Epidermal melanocyte (primary cell): ENCODE measurements at regions not wholly inside any gene's neighbourhood (a gene's known extent, or its start where the extent isn't known, plus 50 kb on each side); places are given as distances from the start of the nearest gene placed in this dataset.
"Not testable (repeated sequence)": the region's sequence is repeated elsewhere in the genome, so short reads cannot be mapped to it uniquely, and the experiment has no call there.

Source experiments
- DNase-seq: peaks from one replicate; pipeline ENCODE4 v3.0.0; 2011; ENCODE audit warnings: low spot score; ENCODE audit not compliant: insufficient read length

GRCh38 chr3:187540847-187541246, 129.3 kb downstream of the SST start:
- DNase-seq: no peak

- no peak for DNase-seq
These were observed 134.0 kb downstream of the SST start for GRCh38 chr3:187536185-187536584.

GRCh38 chr3:187533797-187534196, 136.4 kb downstream of the SST start:
- DNase-seq: no peak

- no peak for DNase-seq
These were observed 138.4 kb downstream of the SST start for GRCh38 chr3:187531831-187532230.

- no peak for DNase-seq
These were observed 147.3 kb downstream of the SST start for GRCh38 chr3:187522890-187523289.

DNA sequence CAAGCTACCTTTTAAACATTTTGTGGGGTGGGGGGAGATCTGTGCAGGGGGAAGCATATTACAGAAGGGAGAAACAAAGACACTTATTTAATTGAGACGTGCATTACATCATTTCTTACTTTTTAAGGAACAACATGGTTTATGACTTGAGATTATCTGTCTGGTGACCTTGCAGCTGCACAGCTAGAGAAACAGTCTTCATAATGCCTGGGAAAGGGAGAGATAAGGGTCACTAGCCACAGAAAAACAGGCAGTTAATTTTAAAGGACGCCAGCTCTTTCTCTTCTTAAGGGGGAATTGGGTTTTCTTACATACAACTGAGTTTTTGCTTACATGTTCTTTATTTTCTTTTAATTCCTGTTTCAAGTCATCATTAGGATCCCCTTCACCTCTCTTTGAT, 147.9 kb downstream of the SST start:
- DNase-seq: no peak

DNA sequence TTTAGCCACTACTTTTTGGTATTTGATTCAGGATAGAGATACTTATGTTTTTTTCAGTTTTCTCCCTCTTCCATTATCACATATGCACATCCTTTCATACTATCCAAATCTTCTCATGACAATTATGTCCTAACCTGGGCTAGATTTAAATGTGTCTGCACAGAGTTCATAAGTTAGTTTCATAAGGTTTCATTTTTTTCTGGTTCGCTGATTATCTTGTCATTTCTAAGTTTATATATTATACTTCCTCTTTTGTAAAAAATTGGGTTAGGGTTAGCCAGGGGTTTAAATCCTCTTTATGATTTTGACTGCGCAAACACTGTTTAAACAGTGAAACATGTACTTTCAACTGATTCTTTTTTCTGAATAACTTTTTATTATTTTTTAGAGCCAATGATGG, 148.6 kb downstream of the SST start:
- DNase-seq: no peak

GRCh38 chr3:187520027-187520945, 149.9 kb downstream of the SST start:
- DNase-seq: no peak

GRCh38 chr3:187519428-187519890, 150.7 kb downstream of the SST start:
- no peak for DNase-seq

DNA sequence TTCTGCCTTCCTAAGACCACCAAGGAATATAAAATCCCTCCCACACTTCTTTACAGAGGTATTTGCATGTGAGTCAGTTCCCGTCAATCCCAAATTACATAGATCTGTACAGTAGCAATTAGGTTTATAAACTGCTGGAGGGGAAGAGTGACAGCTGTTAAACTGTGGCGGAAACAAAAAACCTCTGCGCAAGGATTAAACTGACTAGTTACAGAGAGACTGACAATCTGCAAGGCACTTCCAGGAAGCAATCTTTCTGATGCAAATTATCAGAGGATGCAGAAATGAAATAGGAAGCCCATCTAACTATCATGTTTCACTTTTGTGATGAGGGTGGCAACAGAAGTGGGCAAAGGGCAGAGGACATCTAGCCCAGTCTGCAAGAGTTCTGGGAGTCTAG, 150.4 kb downstream of the RTP4 start:
- no peak for DNase-seq

- DNase-seq: no peak
These were observed 150.0 kb downstream of the RTP4 start for GRCh38 chr3:187518207-187518606.

- no peak for DNase-seq
These were observed 148.4 kb downstream of the RTP4 start for GRCh38 chr3:187516446-187517185.

- DNase-seq: no peak
These were observed 139.7 kb downstream of the RTP4 start for GRCh38 chr3:187507905-187508304.

- DNase-seq: no peak
These were observed 139.1 kb downstream of the RTP4 start for GRCh38 chr3:187507266-187507665.

DNA sequence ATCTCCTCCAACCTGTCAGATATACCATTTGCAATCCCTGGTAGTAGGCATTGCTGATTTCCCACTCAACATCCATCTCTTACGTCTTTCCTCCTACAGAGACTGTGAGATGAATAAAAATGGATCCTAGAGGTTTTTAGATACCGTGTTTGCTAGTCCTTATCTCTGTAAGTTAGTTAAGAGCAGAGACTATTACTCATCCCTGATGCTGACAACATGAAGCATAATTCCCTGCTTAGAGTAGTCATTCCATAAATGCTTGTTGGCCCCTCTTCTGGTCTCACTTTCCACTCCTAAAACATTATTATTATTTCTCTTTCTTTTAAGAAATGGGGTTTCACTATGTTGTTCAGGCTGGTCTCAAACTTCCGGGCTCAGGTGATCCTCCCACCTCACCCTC, 136.2 kb downstream of the RTP4 start:
- no peak for DNase-seq

- DNase-seq: no peak
These were observed 130.1 kb downstream of the RTP4 start for GRCh38 chr3:187498211-187498724.

DNA sequence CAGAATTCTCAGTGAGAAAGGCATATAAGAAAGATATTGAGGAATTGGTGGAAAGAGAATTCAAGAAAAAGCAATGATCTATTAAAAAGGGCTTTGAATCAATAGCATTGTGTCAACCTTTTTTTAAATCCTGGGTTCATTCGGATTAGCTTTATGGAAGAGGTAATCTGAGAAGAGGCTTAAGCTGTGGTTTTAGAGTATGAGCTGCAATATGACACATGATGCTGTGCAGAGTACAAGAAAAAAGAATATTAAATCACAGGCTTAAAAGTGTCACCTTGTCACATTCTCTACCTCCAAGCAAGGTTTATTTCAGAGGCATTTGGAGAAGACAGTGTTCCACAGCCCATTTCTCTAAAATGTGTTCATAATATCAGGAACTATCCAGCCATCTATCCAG, 128.9 kb downstream of the RTP4 start:
- no peak for DNase-seq

DNA sequence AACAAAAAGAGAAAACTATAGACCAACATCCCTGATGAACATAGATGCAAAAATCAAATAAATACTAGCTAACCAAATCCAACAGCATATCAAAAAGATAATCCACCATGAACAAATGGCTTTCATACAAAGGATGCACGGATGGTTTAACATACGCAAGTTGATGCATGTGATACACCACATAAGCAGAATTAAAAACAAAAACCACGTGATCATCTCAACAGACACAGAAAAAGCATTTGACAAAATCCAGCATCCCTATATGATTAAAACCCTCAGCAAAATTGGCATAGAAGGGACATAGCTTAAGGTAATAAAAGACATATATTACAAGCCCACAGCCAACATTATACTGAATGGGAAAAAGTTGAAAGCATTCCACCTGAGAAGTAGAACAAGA, 125.9 kb downstream of the RTP4 start:
- DNase-seq: not testable (repeated sequence)

GRCh38 chr3:187491371-187491770, 123.2 kb downstream of the RTP4 start:
- DNase-seq: no peak

GRCh38 chr3:187490366-187490765, 122.2 kb downstream of the RTP4 start:
- no peak for DNase-seq

DNA sequence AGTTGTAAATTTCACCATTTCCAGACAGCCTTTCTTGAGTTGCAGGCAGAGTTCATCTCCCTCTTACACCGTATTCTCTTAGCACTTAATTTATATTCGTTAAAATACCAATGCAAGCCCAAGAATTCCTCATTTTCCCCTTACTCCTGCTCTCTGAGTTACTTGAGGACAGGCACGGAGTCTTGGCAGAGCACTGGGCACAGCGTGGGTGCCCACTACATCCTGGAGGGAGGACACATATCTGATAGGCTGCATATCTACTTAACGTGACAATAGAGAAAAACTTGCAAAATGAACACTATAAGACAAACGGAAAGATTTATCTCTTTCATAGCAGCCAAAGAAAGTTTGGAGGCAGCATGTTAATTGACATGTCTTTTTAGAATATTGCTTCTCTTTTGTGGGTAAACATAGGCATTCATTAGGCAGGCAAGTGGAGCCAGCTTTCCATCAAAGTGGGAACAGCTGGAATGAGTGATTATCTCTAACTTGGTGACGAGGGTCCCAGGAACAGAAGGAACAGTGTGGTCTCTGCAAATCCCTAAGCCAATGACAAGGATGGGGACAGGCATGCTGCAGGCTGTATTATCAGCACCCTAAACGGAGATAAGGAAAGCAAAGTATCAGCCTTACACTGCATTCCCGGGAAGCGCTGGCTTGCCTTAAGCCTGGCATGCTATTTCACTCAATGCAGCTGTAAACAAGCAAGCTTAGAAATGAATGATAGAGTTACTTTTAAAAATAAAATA, 116.5 kb downstream of the RTP4 start:
- DNase-seq: no peak

DNA sequence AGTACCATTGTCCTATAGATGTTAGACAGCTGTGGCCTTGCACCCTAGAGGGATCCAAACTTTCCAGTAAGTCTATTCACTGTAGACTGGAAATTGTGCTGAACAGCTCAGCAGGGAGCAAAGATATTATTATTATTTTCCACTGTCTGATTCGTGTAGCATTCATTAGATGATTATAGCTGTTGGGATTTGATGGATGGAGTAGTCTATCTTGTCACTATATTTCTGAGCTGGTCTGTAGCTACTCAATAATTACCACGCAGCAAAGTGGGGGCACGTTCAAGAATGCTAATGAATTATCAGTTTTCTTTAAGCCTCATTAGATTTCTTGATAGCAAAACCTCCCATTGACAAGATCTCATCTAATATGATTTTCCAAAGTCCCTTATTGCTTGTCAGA, 113.2 kb downstream of the RTP4 start:
- no peak for DNase-seq
